GM21786 (cell line): ENCODE measurements at regions not wholly inside any gene's neighbourhood (a gene's known extent, or its start where the extent isn't known, plus 50 kb on each side); places are given as distances from the start of the nearest gene placed in this dataset.
A peak's percentile ranks its signal among the peaks of the same experiment; 100 is the strongest.

Experiments used
- ATAC-seq: cut with Tn5 transposase; IDR thresholded peaks from one replicate; pipeline ENCODE4 v1.9.1; 2021; ENCODE audit not compliant: unreplicated experiment

- no peak for ATAC-seq
Measured at GRCh38 chr3:30201715-30202114, 404.7 kb upstream of the TGFBR2 start.

- no peak for ATAC-seq
Measured at GRCh38 chr3:30203301-30203700, 403.1 kb upstream of the TGFBR2 start.

GRCh38 chr3:30204126-30204525 is 402.3 kb upstream of the TGFBR2 start:
- no peak for ATAC-seq

DNA sequence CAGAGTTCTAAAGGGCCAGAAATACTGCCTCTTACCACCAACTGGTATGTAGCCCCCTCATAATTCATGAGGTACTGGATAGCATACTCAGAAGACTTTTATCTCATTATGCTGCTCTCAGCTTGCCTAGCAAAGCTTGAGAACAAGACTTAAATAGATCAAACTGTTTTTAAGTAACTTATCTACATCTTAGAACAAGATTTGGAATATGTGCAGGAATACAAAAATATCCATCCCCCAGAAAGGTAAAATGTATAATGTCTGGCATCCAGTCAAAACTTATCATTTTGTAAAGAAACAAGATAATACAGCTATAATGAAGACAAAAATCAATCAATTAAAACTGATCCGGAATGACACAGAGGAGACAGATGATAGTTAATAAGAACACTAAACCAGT is 400.4 kb upstream of the TGFBR2 start:
- no peak for ATAC-seq

- ATAC-seq, result no peak
Measured at GRCh38 chr3:30221619-30222018, 384.8 kb upstream of the TGFBR2 start.

- no peak for ATAC-seq
Measured at GRCh38 chr3:30222441-30222840, 384.0 kb upstream of the TGFBR2 start.

DNA sequence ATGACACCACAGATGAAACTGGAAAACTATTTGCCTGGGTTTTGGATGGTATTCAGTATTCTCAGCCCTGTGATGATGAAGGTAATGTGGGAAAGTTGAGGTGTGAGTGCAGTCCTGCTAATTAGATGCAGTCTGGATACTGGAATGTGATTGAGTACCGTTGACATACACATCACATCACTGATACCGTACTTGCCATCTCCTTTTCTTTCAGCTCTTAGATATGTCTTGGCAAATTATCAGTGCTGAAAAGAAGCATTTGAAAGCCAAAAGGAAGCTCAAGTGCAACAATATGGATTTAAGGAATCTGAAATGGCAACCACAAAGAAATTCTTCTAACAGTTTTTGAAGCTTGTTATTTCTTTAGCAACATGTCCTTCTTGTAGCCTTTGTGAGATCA is 381.4 kb upstream of the TGFBR2 start:
- ATAC-seq, result no peak

DNA sequence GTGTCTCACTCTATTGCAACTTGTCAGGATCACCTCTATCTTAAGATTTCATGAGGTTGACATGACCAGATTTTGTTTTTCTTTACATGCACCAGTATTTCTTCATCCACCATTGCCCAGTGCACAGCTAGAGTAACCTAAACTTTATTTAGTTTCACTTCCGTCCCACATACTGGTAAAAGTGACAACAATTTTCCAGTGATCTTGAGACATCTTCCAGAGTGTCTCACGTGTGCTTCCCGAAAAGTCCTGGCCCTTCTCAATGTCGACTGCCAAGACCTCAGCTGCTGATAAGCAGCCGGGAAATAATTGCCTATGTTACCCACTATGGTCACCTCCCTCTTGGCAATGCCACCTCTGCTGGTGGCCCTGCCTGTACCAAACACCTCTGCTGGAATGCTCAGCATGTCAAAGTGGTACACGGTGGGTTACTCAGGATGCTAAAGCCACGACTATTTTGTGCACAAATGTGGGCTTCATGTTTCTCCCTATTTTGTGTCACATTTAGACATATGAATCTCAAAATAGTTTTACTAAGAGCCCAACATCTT is 379.7 kb upstream of the TGFBR2 start:
- no peak for ATAC-seq

DNA sequence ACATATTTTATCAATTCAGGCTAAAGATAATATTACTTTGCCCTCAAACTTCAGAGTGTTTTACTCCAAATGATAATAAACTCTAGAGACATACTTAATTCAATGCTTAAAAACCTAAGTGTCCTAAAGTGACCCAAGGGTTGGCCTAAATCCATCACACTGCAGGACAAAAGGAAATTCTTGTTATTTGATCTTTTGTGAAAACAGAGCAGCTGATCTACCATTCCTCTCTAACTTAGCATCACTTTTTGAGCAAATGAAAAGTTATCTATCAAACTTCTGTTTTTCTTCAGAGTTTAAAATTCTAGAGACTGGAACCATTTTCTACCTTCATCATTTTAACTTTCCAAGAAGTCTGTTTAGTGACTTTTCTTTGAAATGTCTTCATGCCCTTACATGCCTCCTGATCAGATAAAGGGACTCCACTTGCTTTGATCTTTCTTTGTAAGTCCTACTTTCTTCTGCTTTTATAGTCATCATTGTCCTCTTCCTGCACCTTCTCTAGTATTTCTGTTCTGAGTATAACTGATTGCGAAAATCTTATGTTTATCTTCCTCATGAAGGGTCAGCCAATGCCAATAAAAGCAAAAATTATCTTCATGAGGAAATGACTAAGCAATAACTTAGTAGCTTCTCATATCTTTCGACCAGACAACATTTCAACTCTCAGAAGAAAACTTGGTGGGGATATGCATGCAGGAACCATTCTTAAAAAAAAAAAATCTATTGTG is 378.7 kb upstream of the TGFBR2 start:
- ATAC-seq, result no peak

DNA sequence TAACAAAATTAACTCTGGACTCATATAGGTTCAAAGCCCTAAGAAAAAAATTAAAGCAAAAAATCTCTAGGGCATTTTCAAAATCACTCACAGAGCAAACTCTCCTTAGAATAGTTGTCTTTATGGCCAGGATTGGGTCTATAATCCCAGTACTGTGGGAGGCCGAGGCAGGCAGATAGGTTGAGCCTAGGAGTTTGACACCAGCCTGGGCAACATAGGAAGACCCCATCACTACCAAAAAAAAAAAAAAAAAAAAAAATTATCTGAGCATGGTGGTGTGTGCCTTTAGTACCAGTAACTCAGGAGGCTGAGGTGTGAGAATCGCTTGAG is 378.1 kb upstream of the TGFBR2 start:
- no peak for ATAC-seq

- no peak for ATAC-seq
Measured at GRCh38 chr3:30231277-30232141, 374.9 kb upstream of the TGFBR2 start.

DNA sequence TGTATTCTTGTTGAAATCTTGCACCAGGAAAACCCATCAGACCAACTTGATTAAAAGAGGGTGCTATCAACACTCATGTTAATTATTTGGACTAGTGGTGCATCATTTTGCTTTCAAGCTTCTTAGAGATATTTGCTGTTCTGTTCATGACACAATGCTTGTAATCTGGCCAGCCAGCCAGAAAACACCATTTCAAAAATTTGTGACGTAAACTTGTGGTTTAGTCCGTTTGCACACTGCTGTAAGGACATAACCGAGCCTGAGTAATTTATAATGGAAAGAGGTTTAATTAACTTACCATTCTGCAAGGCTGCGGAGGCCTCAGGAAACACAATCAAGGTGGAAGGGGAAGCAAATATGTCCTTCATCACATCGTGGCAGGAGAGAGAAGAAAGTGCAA is 374.3 kb upstream of the TGFBR2 start:
- ATAC-seq, result no peak

DNA sequence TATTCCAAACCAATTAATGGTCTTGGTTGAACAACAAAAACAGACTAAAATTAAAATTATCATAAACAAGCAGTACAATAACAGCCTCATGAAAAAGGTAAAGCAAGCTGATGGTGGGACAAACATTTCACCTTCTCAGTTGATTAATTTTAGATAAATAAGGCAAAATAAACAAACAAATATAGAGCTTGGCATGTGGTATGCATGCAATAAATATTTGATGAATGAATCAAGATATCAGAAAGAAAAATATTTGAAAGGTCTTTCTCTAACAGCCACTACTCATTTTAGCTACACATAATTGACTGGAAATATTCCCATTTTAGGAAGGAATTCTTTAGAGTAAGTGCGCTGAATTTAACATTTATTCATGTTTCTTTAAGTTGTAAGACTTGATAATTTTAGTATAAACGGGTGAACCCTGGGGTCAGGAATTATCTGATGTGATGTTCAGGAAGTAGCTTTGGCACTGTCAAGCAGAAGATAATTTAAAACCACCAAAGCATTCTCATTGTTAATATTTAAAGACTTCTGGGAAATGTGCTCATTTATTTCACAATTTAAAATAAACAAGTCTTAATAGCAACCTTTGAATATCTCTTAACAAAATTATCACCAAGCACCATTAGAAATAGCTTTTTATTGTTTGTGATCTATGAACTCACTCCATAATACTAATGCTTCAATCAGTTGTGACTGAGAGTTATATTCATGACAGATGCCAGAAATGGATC is 372.3 kb upstream of the TGFBR2 start:
- no peak for ATAC-seq

- no peak for ATAC-seq
Measured at GRCh38 chr3:30236011-30236410, 370.4 kb upstream of the TGFBR2 start.

GRCh38 chr3:30241721-30242120 is 364.7 kb upstream of the TGFBR2 start:
- ATAC-seq, result no peak

DNA sequence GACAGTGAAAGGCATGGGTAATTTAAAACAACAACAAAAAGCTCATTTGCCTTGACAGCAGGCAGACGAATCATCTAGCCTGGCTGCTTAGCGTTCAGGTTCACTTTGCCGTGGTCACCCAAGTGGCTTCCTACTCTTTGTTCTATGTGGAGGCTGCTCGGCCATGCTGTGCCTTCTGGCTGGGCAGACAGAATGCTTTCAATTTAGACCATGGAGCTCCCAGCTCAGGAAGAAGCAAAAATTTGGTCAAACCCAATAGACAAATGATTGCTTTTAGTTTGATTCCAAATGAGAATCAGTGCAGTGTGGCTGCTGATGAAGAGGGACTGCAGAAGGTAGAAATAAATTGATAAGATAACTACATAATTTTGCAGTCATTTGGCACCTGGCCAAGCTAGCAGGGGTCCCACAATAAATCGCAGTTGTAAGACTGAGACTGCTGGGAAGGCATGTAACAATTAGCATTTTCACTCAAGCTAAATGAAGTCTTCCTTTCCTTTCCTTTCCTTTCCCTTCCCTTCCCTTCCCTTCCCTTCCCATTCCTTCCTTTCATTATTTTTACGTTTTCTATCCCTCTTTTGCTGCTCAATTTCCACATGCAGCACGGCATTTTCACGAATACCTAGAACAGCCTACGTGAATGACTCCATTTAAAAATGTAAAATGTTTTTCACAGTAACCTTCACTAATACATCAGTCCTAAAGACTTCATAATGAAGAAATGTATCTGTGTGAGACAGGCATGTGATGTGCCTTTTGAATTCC is 360.4 kb upstream of the TGFBR2 start:
- ATAC-seq, result no peak

DNA sequence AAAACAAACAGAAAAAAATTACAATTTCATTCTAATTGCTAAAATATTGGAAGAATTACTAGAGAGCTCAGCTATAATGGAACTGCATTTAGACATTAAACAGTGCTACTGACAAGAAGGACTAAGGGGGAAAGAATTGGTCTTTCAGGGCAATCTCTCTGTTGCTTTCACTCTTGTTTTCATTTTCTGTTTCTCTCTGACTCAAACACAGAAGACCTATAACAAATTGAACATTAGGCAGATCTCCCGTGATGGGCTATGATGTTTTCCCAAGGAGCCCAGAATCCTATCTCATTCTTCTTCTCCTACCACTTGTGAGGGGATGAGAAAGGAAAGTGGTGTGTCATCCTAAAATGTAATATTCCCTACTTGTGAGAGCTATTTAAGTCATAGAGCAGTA is 358.0 kb upstream of the TGFBR2 start:
- ATAC-seq, result peak; percentile 95

GRCh38 chr3:30252474-30252873 is 353.9 kb upstream of the TGFBR2 start:
- ATAC-seq, result no peak

- ATAC-seq, result no peak
Measured at GRCh38 chr3:30253832-30254231, 352.6 kb upstream of the TGFBR2 start.

GRCh38 chr3:30256474-30256873 is 349.9 kb upstream of the TGFBR2 start:
- ATAC-seq, result no peak
